GM18907 (cell line): ENCODE measurements at regions not wholly inside any gene's neighbourhood (a gene's known extent, or its start where the extent isn't known, plus 50 kb on each side); places are given as distances from the start of the nearest gene placed in this dataset.

Experiments used
- ATAC-seq: cut with Tn5 transposase; IDR thresholded peaks from one replicate; pipeline ENCODE4 v1.9.1; 2021; ENCODE audit warnings: mild to moderate bottlenecking, moderate library complexity; ENCODE audit not compliant: unreplicated experiment

GRCh38 chr4:129531253-129531652 is 435.3 kb downstream of the C4orf33 start:
- ATAC-seq: no peak

- peak; percentile 96 for ATAC-seq
These were observed 436.6 kb downstream of the C4orf33 start for GRCh38 chr4:129532573-129532972.

- ATAC-seq: no peak
These were observed 447.3 kb downstream of the C4orf33 start for GRCh38 chr4:129543299-129543698.

- no peak for ATAC-seq
These were observed 449.8 kb downstream of the C4orf33 start for GRCh38 chr4:129545599-129546278.

GRCh38 chr4:129546531-129546930 is 450.6 kb downstream of the C4orf33 start:
- ATAC-seq: no peak

GRCh38 chr4:129550281-129550785 is 454.4 kb downstream of the C4orf33 start:
- no peak for ATAC-seq

GRCh38 chr4:129561280-129561679 is 465.3 kb downstream of the C4orf33 start:
- ATAC-seq: no peak

- ATAC-seq: no peak
These were observed 466.1 kb downstream of the C4orf33 start for GRCh38 chr4:129561886-129562671.

- no peak for ATAC-seq
These were observed 469.3 kb downstream of the C4orf33 start for GRCh38 chr4:129565214-129565613.

GRCh38 chr4:129570326-129570725 is 474.4 kb downstream of the C4orf33 start:
- ATAC-seq: no peak

GRCh38 chr4:129578336-129578735 is 482.4 kb downstream of the C4orf33 start:
- no peak for ATAC-seq

- ATAC-seq: no peak
These were observed 485.4 kb downstream of the C4orf33 start for GRCh38 chr4:129581305-129581704.

- no peak for ATAC-seq
These were observed 487.9 kb downstream of the C4orf33 start for GRCh38 chr4:129583868-129584267.

- no peak for ATAC-seq
These were observed 502.6 kb downstream of the C4orf33 start for GRCh38 chr4:129598582-129598981.

GRCh38 chr4:129600898-129601297 is 504.9 kb downstream of the C4orf33 start:
- ATAC-seq: no peak

- no peak for ATAC-seq
These were observed 506.5 kb downstream of the C4orf33 start for GRCh38 chr4:129602447-129602846.

- no peak for ATAC-seq
These were observed 507.4 kb downstream of the C4orf33 start for GRCh38 chr4:129603241-129603931.

GRCh38 chr4:129604632-129605255 is 508.8 kb downstream of the C4orf33 start:
- no peak for ATAC-seq

- ATAC-seq: no peak
These were observed 518.7 kb downstream of the C4orf33 start for GRCh38 chr4:129614611-129615010.

- ATAC-seq: no peak
These were observed 526.6 kb downstream of the C4orf33 start for GRCh38 chr4:129622566-129622965.

- no peak for ATAC-seq
These were observed 527.4 kb downstream of the C4orf33 start for GRCh38 chr4:129623233-129623875.
